Stimulated activated effector memory CD8-positive, alpha-beta T cell treated with anti-CD3 and anti-CD28 coated beads, Interleukin-12 subunit alpha, Interleukin-12 subunit beta, amount 100 ng/mL, for 72 hours (primary cell): ENCODE measurements at regions not wholly inside any gene's neighbourhood (a gene's known extent, or its start where the extent isn't known, plus 50 kb on each side); places are given as distances from the start of the nearest gene placed in this dataset.

Experiments used
- ATAC-seq: fragments of 150-1000 bp; cut with Tn5 transposase; 2 replicates; pipeline ENCODE4 v1.10.0; 2021
- DNase-seq, 2 donors: peaks; one replicate each; pipeline ENCODE4 v3.0.0; 2021 to 2022; ENCODE audit warnings: low spot score in 2 of 2
- H3K27ac Mint-ChIP-seq: one replicate; pipeline ENCODE4 v1.8.0; 2022; ENCODE audit warnings: mild to moderate bottlenecking, mixed read lengths
- H3K36me3 Mint-ChIP-seq: one replicate; pipeline ENCODE4 v1.8.0; 2022; ENCODE audit warnings: mild to moderate bottlenecking, mixed read lengths
- H3K4me1 Mint-ChIP-seq: one replicate; pipeline ENCODE4 v1.8.0; 2022; ENCODE audit warnings: mixed read lengths
- H3K4me3 Mint-ChIP-seq: one replicate; pipeline ENCODE4 v1.8.0; 2022; ENCODE audit warnings: mild to moderate bottlenecking, mixed read lengths
- H3K9me3 Mint-ChIP-seq: one replicate; pipeline ENCODE4 v1.8.0; 2022; ENCODE audit warnings: mixed read lengths

- ATAC-seq: no peak
Observed at GRCh38 chr13:48181482-48182145, 51.4 kb upstream of the ITM2B start.

DNA sequence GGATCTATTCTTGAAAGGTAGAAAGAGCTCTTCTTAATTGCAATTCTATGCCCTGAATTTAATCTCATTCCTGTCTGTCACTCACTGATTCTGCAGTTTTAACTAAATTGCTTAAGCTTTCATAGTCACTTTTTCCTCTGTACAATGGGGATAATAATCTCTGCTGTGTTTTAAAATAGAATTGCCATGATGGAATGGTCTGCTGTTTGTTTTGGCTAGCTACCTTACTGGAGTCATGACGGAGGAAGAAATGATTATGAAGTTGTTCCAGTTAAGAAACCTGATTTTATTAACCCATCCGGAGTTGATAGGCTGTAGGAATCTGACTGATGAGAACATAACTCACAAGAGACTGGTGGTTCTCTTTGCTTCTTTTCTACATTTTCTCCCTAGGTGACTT is 54.9 kb upstream of the ITM2B start:
- no peak for ATAC-seq
- H3K36me3 Mint-ChIP-seq: no peaks in the 10 kb centered on the region
- no peaks in the 10 kb centered on the region for H3K9me3 Mint-ChIP-seq
- no peak overlapping the region for H3K27ac Mint-ChIP-seq
- DNase-seq: no peak
- no peaks in the 10 kb centered on the region for H3K4me1 Mint-ChIP-seq
- H3K4me3 Mint-ChIP-seq: no peak overlapping the region

More at GRCh38 chr13:48181482-48182145, 51.4 kb upstream of the ITM2B start:
- no peak for DNase-seq
- H3K27ac Mint-ChIP-seq: no peak overlapping the region
- no peaks in the 10 kb centered on the region for H3K36me3 Mint-ChIP-seq
- H3K4me1 Mint-ChIP-seq: peaks cover 14% of the 10 kb centered on the region
- no peaks in the 10 kb centered on the region for H3K9me3 Mint-ChIP-seq
- no peak overlapping the region for H3K4me3 Mint-ChIP-seq

GRCh38 chr13:48176781-48177180 is 56.2 kb upstream of the ITM2B start:
- Mint-ChIP-seq H3K27ac (no peak overlapping the region), H3K4me1 (no peaks in the 10 kb centered on the region), H3K4me3 (no peak overlapping the region), H3K36me3 (no peaks in the 10 kb centered on the region), H3K9me3 (no peaks in the 10 kb centered on the region)
- ATAC-seq (no peak), DNase-seq (no peak)

DNA sequence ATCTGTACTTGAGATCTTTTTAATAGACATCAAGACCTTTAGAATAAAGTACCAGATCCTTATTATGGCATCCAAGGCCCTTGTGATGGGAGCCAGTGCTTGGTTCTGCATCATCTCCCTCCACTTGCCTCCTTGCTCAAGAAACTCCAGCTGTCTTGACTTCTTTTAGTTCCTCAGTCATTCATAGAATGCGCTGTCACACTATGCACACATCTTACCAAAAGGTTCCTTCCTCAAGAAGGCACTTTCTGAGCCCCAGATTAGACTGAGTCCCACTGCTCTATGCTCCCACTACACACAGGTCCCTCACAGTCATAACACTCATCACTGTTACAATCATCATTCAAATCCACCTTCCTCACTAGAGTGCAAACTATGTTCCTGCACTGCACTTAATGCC is 57.8 kb upstream of the ITM2B start:
- Mint-ChIP-seq H3K27ac (no peak overlapping the region), H3K4me3 (no peak overlapping the region), H3K36me3 (no peaks in the 10 kb centered on the region), H3K4me1 (no peaks in the 10 kb centered on the region), H3K9me3 (no peaks in the 10 kb centered on the region)
- DNase-seq: no peak
- ATAC-seq: no peak

DNA sequence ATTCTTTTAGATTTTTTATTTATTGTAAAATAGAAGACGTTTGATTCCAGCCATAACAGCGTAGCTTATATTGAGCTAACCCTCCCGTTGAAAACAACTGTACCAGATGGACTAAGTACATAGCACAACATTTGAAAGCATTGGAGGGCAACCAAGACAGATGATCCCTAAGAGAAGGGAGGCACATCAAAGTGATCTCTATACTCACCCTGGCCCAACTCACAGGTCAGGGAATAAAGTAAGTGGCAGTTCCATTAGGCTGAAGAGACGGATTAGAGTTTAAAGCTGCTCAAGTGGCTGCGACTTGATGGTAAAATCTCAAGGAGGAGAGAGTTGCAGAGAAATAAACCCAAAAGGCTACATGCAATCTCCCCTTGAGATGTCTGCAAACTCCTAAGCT is 65.1 kb upstream of the ITM2B start:
- Mint-ChIP-seq H3K27ac (no peak overlapping the region), H3K9me3 (no peaks in the 10 kb centered on the region), H3K4me3 (no peak overlapping the region), H3K4me1 (no peaks in the 10 kb centered on the region), H3K36me3 (no peaks in the 10 kb centered on the region)
- DNase-seq (no peak), ATAC-seq (no peak)

- H3K36me3 Mint-ChIP-seq: no peaks in the 10 kb centered on the region
- no peak for ATAC-seq
Observed at GRCh38 chr13:48165727-48166126, 67.3 kb upstream of the ITM2B start.

GRCh38 chr13:48165063-48165462 is 67.9 kb upstream of the ITM2B start:
- H3K4me3 Mint-ChIP-seq: no peak overlapping the region
- ATAC-seq (no peak), DNase-seq (no peak)
- H3K27ac Mint-ChIP-seq: no peak overlapping the region
- no peaks in the 10 kb centered on the region for H3K9me3 Mint-ChIP-seq
- no peaks in the 10 kb centered on the region for H3K36me3 Mint-ChIP-seq
- no peaks in the 10 kb centered on the region for H3K4me1 Mint-ChIP-seq

More at GRCh38 chr13:48165727-48166126, 67.3 kb upstream of the ITM2B start:
- no peak for DNase-seq
- no peak overlapping the region for H3K27ac Mint-ChIP-seq
- no peak overlapping the region for H3K4me3 Mint-ChIP-seq
- H3K9me3 Mint-ChIP-seq: no peaks in the 10 kb centered on the region
- H3K4me1 Mint-ChIP-seq: no peaks in the 10 kb centered on the region

DNA sequence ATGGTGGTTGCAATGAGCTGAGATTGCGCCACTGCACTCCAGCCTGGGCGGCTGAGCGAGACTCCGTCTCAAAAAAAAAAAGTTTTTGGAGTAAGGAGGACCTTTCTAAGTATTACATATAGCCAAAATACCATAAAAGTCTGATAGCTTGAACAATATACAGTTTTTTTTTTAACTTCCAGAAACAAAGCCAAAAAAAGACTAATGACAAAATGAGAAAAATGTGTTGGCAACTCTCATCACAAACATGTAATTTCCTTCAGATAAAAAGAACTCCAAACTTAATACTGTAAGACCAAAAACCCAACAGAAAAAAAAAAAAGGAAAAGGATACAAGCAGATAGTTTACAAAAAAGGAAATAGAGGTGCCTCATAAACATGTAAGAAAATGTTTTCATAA is 68.2 kb upstream of the MED4 start:
- Mint-ChIP-seq H3K27ac (no peak overlapping the region), H3K9me3 (no peaks in the 10 kb centered on the region), H3K4me3 (no peak overlapping the region), H3K36me3 (no peaks in the 10 kb centered on the region), H3K4me1 (peaks cover 5% of the 10 kb centered on the region)
- no peak for ATAC-seq
- DNase-seq: no peak

- Mint-ChIP-seq H3K27ac (no peak overlapping the region), H3K4me1 (peaks cover 7% of the 10 kb centered on the region), H3K9me3 (no peaks in the 10 kb centered on the region), H3K36me3 (no peaks in the 10 kb centered on the region), H3K4me3 (no peak overlapping the region)
- ATAC-seq (no peak), DNase-seq (no peak)
Observed at GRCh38 chr13:48162217-48162616, 67.3 kb upstream of the MED4 start.

- no peaks in the 10 kb centered on the region for H3K36me3 Mint-ChIP-seq
Observed at GRCh38 chr13:48161530-48162179, 66.8 kb upstream of the MED4 start.

GRCh38 chr13:48160606-48161278 is 65.8 kb upstream of the MED4 start:
- no peak overlapping the region for H3K27ac Mint-ChIP-seq
- peaks cover 17% of the 10 kb centered on the region for H3K4me1 Mint-ChIP-seq
- no peak overlapping the region for H3K4me3 Mint-ChIP-seq

More at GRCh38 chr13:48161530-48162179, 66.8 kb upstream of the MED4 start:
- no peak overlapping the region for H3K4me3 Mint-ChIP-seq
- no peak for ATAC-seq
- no peaks in the 10 kb centered on the region for H3K9me3 Mint-ChIP-seq
- DNase-seq: no peak
- H3K4me1 Mint-ChIP-seq: peaks cover 7% of the 10 kb centered on the region
- no peak overlapping the region for H3K27ac Mint-ChIP-seq

GRCh38 chr13:48159826-48160225 is 64.9 kb upstream of the MED4 start:
- Mint-ChIP-seq H3K4me1 (peaks cover 26% of the 10 kb centered on the region), H3K4me3 (no peak overlapping the region), H3K9me3 (no peaks in the 10 kb centered on the region), H3K36me3 (no peaks in the 10 kb centered on the region), H3K27ac (no peak overlapping the region)
- DNase-seq (no peak), ATAC-seq (no peak)

More at GRCh38 chr13:48160606-48161278, 65.8 kb upstream of the MED4 start:
- ATAC-seq: no peak
- H3K36me3 Mint-ChIP-seq: no peaks in the 10 kb centered on the region
- no peak for DNase-seq
- H3K9me3 Mint-ChIP-seq: no peaks in the 10 kb centered on the region

- DNase-seq (no peak), ATAC-seq (no peak)
- Mint-ChIP-seq H3K27ac (no peak overlapping the region), H3K9me3 (no peaks in the 10 kb centered on the region), H3K36me3 (no peaks in the 10 kb centered on the region), H3K4me3 (no peak overlapping the region), H3K4me1 (peaks cover 29% of the 10 kb centered on the region)
Observed at GRCh38 chr13:48159401-48159800, 64.5 kb upstream of the MED4 start.

DNA sequence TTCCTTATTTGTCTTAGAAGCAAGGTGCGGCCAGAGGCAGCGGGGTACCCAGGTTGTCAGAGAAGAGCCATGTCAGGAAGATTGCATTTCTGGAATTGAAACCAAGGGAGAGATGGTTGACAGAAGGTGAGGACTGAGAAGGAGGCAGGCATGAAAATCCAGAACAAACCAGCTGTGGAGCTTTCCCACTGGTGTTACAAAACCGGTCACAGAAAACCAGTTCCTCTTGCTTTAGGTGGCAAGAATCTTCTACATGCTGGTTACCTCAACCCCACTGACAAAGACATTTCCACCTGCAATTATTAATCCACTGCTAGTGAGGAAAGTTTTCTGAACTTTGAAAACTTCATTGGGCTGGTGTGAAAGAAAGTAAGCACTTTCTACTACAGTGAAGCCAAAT is 64.0 kb upstream of the MED4 start:
- peaks cover 34% of the 10 kb centered on the region for H3K4me1 Mint-ChIP-seq
- H3K36me3 Mint-ChIP-seq: no peaks in the 10 kb centered on the region
- DNase-seq: no peak
- no peak for ATAC-seq
- no peaks in the 10 kb centered on the region for H3K9me3 Mint-ChIP-seq
- H3K4me3 Mint-ChIP-seq: no peak overlapping the region
- no peak overlapping the region for H3K27ac Mint-ChIP-seq

GRCh38 chr13:48158290-48158689 is 63.4 kb upstream of the MED4 start:
- no peak overlapping the region for H3K4me3 Mint-ChIP-seq
- H3K36me3 Mint-ChIP-seq: no peaks in the 10 kb centered on the region
- H3K4me1 Mint-ChIP-seq: peaks cover 37% of the 10 kb centered on the region
- H3K9me3 Mint-ChIP-seq: no peaks in the 10 kb centered on the region
- no peak for ATAC-seq
- H3K27ac Mint-ChIP-seq: no peak overlapping the region
- no peak for DNase-seq

DNA sequence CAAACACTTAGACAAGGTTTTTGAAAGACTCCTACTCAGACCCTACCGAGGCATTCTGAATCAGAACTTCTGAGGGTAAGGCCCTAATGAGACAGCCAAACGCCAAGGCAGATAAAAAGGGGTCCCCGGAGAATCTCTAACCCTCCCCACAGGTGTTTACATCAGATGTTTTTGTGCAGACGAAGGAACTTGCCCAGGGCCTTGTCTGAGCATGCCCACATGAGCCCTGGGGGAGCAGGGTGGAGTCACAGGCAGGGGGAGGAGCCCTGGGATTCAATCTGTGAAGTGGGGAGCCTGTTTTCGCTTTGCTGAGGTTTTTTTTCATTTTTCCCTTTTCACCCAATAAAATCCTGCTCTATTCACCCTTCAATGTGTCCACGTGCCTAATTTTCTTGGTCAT is 61.6 kb upstream of the MED4 start:
- Mint-ChIP-seq H3K4me3 (peak overlapping the region; percentile 55), H3K27ac (peak overlapping the region; percentile 88), H3K4me1 (peaks cover 47% of the 10 kb centered on the region), H3K36me3 (no peaks in the 10 kb centered on the region), H3K9me3 (no peaks in the 10 kb centered on the region)
- ATAC-seq: peak; percentile 77
- peak; percentile 16 to 73 for DNase-seq
